Neuronal stem cell (in vitro differentiated cells): ENCODE measurements at regions not wholly inside any gene's neighbourhood (a gene's known extent, or its start where the extent isn't known, plus 50 kb on each side); places are given as distances from the start of the nearest gene placed in this dataset.

Source experiments
- DNase-seq: peaks from one replicate; pipeline ENCODE4 v3.0.0-alpha.2; 2013; ENCODE audit warnings: low spot score
- H2AFZ ChIP-seq: one replicate; pipeline ENCODE4 v1.6.1; 2013; ENCODE audit warnings: mild to moderate bottlenecking, low read length, inconsistent platforms
- H2AK5ac ChIP-seq: 2 replicates; pipeline ENCODE4 v1.6.1; 2013; ENCODE audit warnings: low read depth, mild to moderate bottlenecking, inconsistent platforms, low read length, moderate library complexity, mixed read lengths
- H2BK120ac ChIP-seq: 2 replicates; pipeline ENCODE4 v1.6.1; 2013; ENCODE audit warnings: low read depth, mild to moderate bottlenecking, inconsistent platforms, low read length, moderate library complexity, mixed read lengths
- H2BK12ac ChIP-seq: one replicate; pipeline ENCODE4 v1.6.1; 2013; ENCODE audit warnings: low read length, inconsistent platforms
- H2BK15ac ChIP-seq: 2 replicates; pipeline ENCODE4 v1.6.1; 2013; ENCODE audit warnings: mild to moderate bottlenecking, low read length, inconsistent platforms, mixed read lengths
- H2BK5ac ChIP-seq: one replicate; pipeline ENCODE4 v1.6.1; 2013; ENCODE audit warnings: inconsistent platforms, mild to moderate bottlenecking, low read length, moderate library complexity
- H3K14ac ChIP-seq: one replicate; pipeline ENCODE4 v1.6.1; 2013; ENCODE audit warnings: low read length, inconsistent platforms
- H3K18ac ChIP-seq: 2 replicates; pipeline ENCODE4 v1.6.1; 2013; ENCODE audit warnings: low read length, inconsistent platforms
- H3K23ac ChIP-seq: 2 replicates; pipeline ENCODE4 v1.6.1; 2013; ENCODE audit warnings: low read depth, mild to moderate bottlenecking, mixed read lengths, low read length, inconsistent platforms; ENCODE audit not compliant: poor library complexity
- H3K27ac ChIP-seq: replicated peaks from 3 replicates; pipeline ENCODE4 v1.5.1; 2013; ENCODE audit warnings: low read length, inconsistent platforms
- H3K27me3 ChIP-seq, 3 experiments: 2 replicates each; pipeline ENCODE4 v1.6.1; 2013; ENCODE audit warnings: low read length in 3 of 3, mild to moderate bottlenecking in 2 of 3, inconsistent platforms in 1 of 3, low read depth in 1 of 3, mixed read lengths in 1 of 3, moderate library complexity in 1 of 3; ENCODE audit not compliant: control insufficient read depth in 3 of 3, insufficient read depth in 3 of 3
- H3K36me3 ChIP-seq, 2 donors: replicated peaks in 1 of 2; 2 replicates each; pipeline ENCODE4 v1.6.1; 2013; ENCODE audit warnings: low read length in 2 of 2; ENCODE audit not compliant: control insufficient read depth in 2 of 2, insufficient read depth in 2 of 2
- H3K4ac ChIP-seq: 2 replicates; pipeline ENCODE4 v1.6.1; 2013; ENCODE audit warnings: inconsistent platforms, mild to moderate bottlenecking, low read length, moderate library complexity
- H3K4me1 ChIP-seq, 2 donors: 1 replicate in 1 of 2; 2 replicates in 1 of 2; pipeline ENCODE4 v1.6.1; 2013; ENCODE audit warnings: low read length in 2 of 2, low read depth in 1 of 2; ENCODE audit not compliant: control insufficient read depth in 2 of 2, insufficient read depth in 1 of 2
- H3K4me2 ChIP-seq: one replicate; pipeline ENCODE4 v1.6.1; 2013; ENCODE audit warnings: mild to moderate bottlenecking, low read length, inconsistent platforms; ENCODE audit not compliant: insufficient read depth, poor library complexity, severe bottlenecking
- H3K4me3 ChIP-seq, 2 donors: 2 replicates each; pipeline ENCODE4 v1.5.1; 2013; ENCODE audit warnings: low read length in 2 of 2, mild to moderate bottlenecking in 2 of 2, inconsistent platforms in 1 of 2, moderate library complexity in 1 of 2
- H3K79me1 ChIP-seq: one replicate; pipeline ENCODE4 v1.6.1; 2013; ENCODE audit warnings: low read depth, mild to moderate bottlenecking, inconsistent platforms, low read length, moderate library complexity
- H3K9ac ChIP-seq: one replicate; pipeline ENCODE4 v1.6.1; 2013; ENCODE audit warnings: mild to moderate bottlenecking, low read depth, low read length, inconsistent platforms; ENCODE audit not compliant: poor library complexity
- H3K9me3 ChIP-seq, 2 donors: replicated peaks in 1 of 2; 2 replicates each; pipeline versions ENCODE3 to v1.6.1; 2013; ENCODE audit warnings: low read length in 2 of 2, mild to moderate bottlenecking in 2 of 2, inconsistent platforms in 1 of 2, low read depth in 1 of 2, mixed read lengths in 1 of 2, moderate library complexity in 1 of 2; ENCODE audit not compliant: control insufficient read depth in 2 of 2, insufficient read depth in 1 of 2
- H4K8ac ChIP-seq: one replicate; pipeline ENCODE4 v1.6.1; 2013; ENCODE audit warnings: low read depth, mild to moderate bottlenecking, inconsistent platforms, low read length, moderate library complexity
- H4K91ac ChIP-seq: one replicate; pipeline ENCODE4 v1.6.1; 2013; ENCODE audit warnings: low read length, low read depth, mild to moderate bottlenecking, inconsistent platforms; ENCODE audit not compliant: poor library complexity
- WGBS, 2 donors: extraction: QIAGEN DNeasy Blood & Tissue Kit; methylation state at CpG; one replicate each; pipeline ENCODE4 v1.1.7; 2013; ENCODE audit warnings: missing lambda C conversion rate in 2 of 2, mixed read lengths in 1 of 2; ENCODE audit not compliant: insufficient read length in 2 of 2, insufficient replicate concordance in 1 of 2; ENCODE audit errors: extremely low coverage in 2 of 2; 5-methylcytosine and 5-hydroxymethylcytosine counted together

- Histone ChIP-seq H2BK5ac (no peak overlapping the region), H3K9ac (no peak overlapping the region), H2BK15ac (no peak overlapping the region), H2BK12ac (no peak overlapping the region), H3K18ac (no peak overlapping the region), H3K4me3 (no peak overlapping the region), H3K14ac (no peak overlapping the region), H3K4ac (no peak overlapping the region), H3K4me2 (no peak overlapping the region), H4K91ac (no peak overlapping the region), H3K9me3 (no peaks in the 10 kb centered on the region), H3K27ac (no peak overlapping the region), H3K23ac (no peak overlapping the region), H3K79me1 (no peaks in the 10 kb centered on the region), H2BK120ac (no peak overlapping the region), H3K36me3 (no peaks in the 10 kb centered on the region), H3K27me3 (no peaks in the 10 kb centered on the region), H3K4me1 (no peaks in the 10 kb centered on the region), H4K8ac (no peak overlapping the region), H2AFZ (no peak overlapping the region), H2AK5ac (no peak overlapping the region)
- no CpG with 5 or more reads among the region's 1 CpG for WGBS, 2 donors
- DNase-seq: no peak
Measured at GRCh38 chr4:71212216-71212615, 126.6 kb upstream of the SLC4A4 start.

GRCh38 chr4:71214578-71214977 is 124.2 kb upstream of the SLC4A4 start:
- Histone ChIP-seq H4K8ac (no peak overlapping the region), H2AK5ac (no peak overlapping the region), H3K18ac (no peak overlapping the region), H3K23ac (no peak overlapping the region), H2BK5ac (no peak overlapping the region), H2AFZ (no peak overlapping the region), H2BK120ac (no peak overlapping the region), H3K27me3 (no peaks in the 10 kb centered on the region), H3K4ac (no peak overlapping the region), H2BK12ac (no peak overlapping the region), H3K4me3 (no peak overlapping the region), H3K4me2 (no peak overlapping the region), H3K9ac (no peak overlapping the region), H3K14ac (no peak overlapping the region), H3K9me3 (no peaks in the 10 kb centered on the region), H3K79me1 (no peaks in the 10 kb centered on the region), H3K4me1 (no peaks in the 10 kb centered on the region), H3K36me3 (no peaks in the 10 kb centered on the region), H2BK15ac (no peak overlapping the region), H3K27ac (no peak overlapping the region), H4K91ac (no peak overlapping the region)
- no peak for DNase-seq

- Histone ChIP-seq H3K4me3 (no peak overlapping the region), H2BK120ac (no peak overlapping the region), H3K4me1 (no peaks in the 10 kb centered on the region), H3K4ac (no peak overlapping the region), H3K27ac (no peak overlapping the region), H2BK12ac (no peak overlapping the region), H3K23ac (no peak overlapping the region), H3K79me1 (no peaks in the 10 kb centered on the region), H2AFZ (no peak overlapping the region), H3K4me2 (no peak overlapping the region), H4K91ac (no peak overlapping the region), H3K14ac (no peak overlapping the region), H2BK5ac (no peak overlapping the region), H3K9me3 (no peaks in the 10 kb centered on the region), H2BK15ac (no peak overlapping the region), H3K36me3 (no peaks in the 10 kb centered on the region), H3K9ac (no peak overlapping the region), H3K18ac (no peak overlapping the region), H4K8ac (no peak overlapping the region), H2AK5ac (no peak overlapping the region), H3K27me3 (no peaks in the 10 kb centered on the region)
- no CpG with 5 or more reads among the region's 5 CpGs for WGBS, 2 donors
- no peak for DNase-seq
Measured at GRCh38 chr4:71216316-71216959, 122.4 kb upstream of the SLC4A4 start.

- no peak for DNase-seq
- Histone ChIP-seq H3K79me1 (no peaks in the 10 kb centered on the region), H3K23ac (no peak overlapping the region), H3K36me3 (no peaks in the 10 kb centered on the region), H2BK12ac (no peak overlapping the region), H3K27me3 (no peaks in the 10 kb centered on the region), H3K4me3 (no peak overlapping the region), H4K91ac (no peak overlapping the region), H2BK5ac (no peak overlapping the region), H3K4ac (no peak overlapping the region), H3K9ac (no peak overlapping the region), H2AFZ (no peak overlapping the region), H3K4me1 (no peaks in the 10 kb centered on the region), H3K4me2 (no peak overlapping the region), H3K14ac (no peak overlapping the region), H2BK15ac (no peak overlapping the region), H3K9me3 (no peaks in the 10 kb centered on the region), H4K8ac (no peak overlapping the region), H2BK120ac (no peak overlapping the region), H3K27ac (no peak overlapping the region), H3K18ac (no peak overlapping the region), H2AK5ac (no peak overlapping the region)
Measured at GRCh38 chr4:71217688-71218087, 121.1 kb upstream of the SLC4A4 start.
